ENCODE measurements at regions not wholly inside any gene's neighbourhood (a gene's known extent, or its start where the extent isn't known, plus 50 kb on each side); places are given as distances from the start of the nearest gene placed in this dataset.

DNA sequence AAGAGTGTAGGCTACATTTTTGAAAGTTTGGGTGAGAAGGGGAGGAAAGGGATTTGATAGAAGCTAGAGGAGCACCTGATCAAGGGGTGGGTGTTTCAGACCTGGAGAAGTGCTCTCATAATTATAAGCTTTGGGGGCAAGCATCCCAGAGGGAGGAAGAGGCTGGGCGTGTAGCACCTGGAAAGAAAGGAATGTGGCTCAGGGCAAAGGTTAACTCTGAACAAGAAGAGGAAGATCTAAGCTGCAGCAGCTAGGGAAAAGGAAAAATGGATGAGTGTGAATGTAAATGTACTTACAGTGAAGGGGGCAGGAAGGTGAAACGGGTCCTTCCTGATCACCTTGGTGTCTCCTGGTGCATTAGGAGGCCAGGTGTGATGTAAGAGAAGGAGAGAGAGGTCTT is 49.8 kb upstream of the ANKRD55 start:
- DNase-seq, result no peak
